NCI-H1092 treated with DMSO at 0.1 percent for 48 hours (cell line): ENCODE measurements at regions not wholly inside any gene's neighbourhood (a gene's known extent, or its start where the extent isn't known, plus 50 kb on each side); places are given as distances from the start of the nearest gene placed in this dataset.
A peak's percentile ranks its signal among the peaks of the same experiment; 100 is the strongest.
"Not testable (repeated sequence)": the region's sequence is repeated elsewhere in the genome, so short reads cannot be mapped to it uniquely, and the experiment has no call there.

Experiments
- DNase-seq: peaks from one replicate; lab custom pipeline; 2025; lab: John Stamatoyannopoulos, UW

DNA sequence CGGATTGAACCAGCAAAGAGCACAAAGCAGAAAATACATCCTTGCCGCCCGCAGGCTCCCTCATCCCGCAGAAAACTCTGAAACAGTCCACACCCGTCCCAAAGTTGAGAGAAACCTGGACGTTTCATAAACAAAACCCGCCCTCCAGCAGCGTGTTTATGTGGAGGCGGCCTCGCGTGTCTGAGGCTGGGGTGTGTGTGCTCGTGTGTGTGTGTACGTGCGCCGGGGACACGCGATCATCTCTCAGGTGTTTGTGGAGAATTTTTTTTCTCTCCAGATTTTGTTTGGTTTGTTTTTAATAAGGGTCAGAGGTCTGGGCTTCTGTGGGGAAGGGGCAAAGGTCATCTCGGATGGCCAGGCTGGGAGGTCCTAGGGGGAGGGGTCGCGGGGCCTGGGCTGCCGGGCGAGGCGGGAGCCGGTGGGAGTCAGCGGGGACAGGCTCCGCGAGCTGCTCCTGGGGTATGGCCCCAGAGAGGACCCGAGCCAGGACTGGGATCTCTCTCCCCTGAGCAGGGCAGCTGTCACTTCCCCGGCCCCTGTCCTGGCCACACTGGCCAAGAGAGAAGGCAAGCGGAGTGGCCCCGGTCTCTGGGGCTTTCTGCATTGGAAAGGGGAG, 206.4 kb downstream of the C9orf50 start:
- peak; percentile 21 for DNase-seq

DNA sequence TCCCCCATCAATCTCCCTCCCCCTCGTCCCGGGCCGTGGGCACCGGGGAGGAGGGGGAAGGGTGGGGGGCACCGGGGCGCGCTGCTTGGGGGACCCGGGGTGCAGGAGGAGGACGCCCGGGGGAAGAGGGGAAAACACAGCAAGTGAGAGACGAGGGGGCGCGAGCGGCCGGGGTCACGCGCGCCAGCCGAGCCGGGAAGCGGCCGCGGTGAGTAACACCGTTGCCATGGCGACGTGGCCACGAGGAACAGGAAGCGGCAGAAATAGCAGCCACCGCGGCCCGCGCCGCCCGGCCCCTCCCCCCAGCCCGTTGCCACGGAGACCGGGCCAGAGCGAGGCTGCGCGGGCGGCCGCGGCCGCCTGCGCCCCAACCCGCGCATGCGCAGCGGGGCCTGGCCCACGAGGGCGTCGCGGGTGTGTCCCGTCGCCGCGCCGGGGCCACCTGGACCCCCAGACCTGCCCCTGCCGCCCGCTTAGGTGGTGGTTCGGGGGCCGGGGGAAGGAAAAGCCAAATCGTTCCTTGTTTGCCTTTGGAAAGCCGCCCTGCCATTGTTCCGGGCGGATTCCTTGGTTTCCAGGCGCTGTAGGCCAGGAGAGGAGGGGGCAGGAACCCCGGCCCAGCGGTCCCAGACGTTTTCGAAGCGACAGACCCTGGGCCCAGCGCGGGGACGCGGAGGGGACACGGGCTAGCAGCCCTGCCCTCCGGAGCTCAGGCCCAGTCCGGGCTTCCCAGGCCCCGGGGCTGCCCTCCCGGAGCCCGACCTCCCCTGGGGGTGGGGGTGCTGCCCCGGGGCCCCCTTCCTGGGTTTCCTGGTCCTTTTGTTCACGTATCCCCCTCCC, 207.1 kb downstream of the C9orf50 start:
- peak; percentile 94 for DNase-seq

DNA sequence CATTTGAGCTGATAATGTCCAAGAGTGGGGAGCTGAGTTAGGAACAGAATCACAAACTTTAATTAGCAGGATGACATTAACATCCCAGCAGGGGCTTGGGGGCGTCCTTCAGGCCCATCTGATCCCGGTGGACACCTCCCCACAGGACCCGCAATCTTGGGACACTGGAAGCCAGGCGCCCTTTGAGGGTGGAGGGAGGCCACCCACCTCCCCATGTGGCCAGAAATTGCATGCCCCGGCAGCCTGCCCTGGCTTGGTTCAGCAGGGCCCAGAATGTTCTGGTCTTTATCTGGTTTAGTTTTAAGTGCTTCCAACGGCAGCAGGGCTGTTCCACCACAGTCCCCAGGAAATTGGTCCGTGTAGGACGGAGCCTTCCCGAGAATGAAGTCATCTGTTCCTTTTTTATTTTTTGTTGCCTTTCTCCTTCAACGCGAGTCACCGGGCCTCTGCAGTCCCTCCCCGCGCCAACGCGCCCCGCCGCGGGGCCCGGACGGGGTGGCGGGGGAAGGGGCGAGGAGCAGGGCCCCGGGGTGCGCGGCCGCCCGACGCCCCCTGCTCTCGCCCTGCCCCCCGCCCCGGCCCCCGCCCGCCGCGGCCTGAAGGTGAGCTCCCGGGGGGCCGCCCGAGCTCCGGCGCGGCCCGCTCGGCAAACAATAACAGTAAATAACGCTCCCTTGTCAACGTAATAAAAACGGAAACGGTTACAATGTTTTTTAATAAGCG, 207.9 kb downstream of the C9orf50 start:
- DNase-seq, result peak; percentile 73

DNA sequence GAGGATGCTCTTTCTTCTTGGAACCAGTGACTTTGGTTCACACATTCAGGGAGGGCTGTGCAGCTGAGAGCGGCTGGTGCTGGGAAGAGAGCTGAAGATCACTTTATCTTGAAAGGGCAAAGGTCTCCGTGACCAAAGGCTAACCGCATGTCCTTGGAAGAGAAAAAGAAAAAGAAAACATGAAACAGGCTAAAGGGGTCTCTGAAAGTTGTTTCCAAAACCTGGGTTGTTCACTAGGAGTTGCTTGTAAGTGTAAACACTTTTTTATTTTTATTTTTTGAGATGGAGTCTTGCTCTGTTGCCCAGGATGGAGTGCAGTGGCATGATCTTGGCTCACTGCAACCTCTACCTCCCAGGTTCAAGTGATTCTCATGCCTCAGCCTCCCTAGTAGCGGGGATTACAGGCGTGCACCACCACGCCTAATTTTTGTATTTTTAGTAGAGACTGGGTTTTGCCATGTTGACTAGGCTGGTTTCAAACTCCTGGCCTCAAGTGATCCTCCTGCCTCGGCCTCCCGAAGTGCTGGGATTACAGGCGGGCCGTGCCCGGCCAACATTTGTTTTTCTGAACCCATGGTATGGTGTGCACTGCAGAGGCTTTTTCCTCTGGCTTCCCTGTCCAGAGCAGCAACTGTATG, 208.6 kb downstream of the C9orf50 start:
- DNase-seq, result not testable (repeated sequence)

DNA sequence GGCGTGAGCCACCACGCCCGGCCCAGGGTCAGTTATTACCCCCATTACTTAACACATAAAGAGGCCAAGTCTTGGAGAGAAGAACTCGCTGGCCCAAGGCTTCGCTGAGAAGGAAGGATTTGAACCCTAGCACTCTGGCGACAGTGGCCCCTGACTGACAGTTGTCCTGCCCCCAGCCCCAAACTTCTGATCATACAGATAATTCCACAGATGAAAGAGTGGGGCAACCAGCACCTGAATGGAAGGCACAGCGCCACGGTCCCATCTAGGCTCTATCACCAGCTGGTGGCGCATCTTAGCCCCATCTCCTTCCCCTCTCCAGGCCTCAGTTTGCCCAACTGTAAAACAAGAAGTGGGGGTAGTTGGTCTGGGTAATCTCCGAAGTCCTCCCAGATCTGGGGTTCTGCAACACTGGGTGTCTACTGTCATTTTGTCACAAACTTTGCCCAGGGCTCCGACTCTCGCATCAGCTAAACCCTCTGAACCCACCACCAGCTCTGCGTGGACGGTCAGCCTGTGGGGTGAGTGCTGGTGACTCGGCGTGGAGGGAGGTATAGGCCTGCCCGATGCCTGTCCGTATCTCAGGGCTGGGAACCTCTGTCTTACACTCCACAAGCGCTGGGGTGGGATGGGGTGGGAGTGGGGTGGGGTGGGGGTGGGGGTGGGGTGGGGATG, 209.3 kb downstream of the C9orf50 start:
- no peak for DNase-seq

DNA sequence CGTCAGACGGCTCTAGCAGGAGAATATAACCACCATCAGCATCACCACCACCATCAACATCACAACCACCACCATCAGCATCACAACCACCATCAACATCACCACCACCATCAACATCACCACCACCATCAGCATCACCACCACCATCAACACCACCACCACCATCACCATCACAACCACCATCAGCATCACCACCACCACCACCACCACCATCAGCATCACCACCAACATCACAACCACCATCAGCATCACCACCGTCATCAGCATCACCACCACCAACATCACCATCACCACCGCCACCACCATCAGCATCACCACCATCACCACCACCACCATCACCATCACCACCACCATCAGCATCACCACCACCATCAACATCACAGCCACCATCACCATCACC, 210.7 kb downstream of the C9orf50 start:
- no peak for DNase-seq

DNA sequence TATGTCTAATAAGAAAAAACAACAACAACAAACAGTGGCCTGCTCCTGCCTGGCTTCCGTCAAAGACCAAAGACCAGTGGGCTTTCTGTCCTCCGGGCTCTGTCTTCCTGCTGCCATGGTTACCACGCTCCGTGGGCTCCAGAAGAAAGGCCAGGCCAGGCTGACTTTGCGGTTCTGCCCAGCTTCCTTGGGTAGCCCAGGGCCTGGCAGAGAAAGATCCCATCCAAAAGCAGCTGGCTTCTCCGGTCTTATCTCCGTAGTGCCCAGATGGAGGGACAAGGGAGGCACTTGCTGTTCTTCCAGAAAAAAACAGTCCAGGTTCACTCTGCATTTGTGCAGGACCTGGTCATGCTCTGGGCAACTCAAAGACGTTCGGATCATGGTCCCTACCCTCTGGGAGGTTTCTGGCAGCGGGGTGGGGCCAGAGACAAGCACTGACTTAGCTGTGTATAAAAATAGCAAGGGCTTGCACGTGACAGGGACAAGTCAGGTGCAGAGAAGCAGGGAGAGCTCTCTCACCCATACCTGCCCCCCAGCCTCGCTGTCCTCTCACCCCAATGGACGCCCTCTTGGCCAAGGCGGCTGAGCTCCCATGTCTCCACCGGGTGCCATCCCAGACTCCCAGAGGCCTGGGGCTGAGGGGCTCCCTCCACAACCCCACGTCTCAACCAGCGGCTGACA, 212.2 kb downstream of the C9orf50 start:
- DNase-seq, result no peak

DNA sequence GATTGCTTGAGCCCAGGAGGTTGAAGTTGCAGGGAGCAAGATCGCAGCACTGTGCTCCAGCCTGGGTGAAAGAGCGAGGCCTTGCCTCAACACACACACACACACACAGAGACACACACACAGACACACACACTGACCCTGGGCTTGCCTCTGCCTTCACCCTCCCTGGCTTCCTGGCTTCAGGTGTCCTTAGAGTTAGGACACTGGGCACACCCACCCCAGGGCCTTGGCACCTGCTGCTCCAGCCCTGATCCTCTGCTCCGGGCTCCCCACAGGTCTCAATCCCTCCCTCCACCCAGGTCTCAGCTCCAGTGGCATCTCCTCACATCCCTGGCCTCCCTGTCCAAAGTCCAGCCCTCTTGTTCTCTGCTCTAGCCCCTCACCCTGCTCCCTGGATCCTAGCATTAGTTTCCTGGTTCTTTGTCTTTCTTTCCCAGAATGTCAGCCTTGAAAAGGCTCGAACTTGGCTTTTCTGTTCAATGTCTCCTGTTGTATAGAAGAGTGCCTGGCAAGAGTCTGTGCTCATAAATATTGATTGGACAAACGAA, 212.9 kb downstream of the C9orf50 start:
- DNase-seq, result no peak

DNA sequence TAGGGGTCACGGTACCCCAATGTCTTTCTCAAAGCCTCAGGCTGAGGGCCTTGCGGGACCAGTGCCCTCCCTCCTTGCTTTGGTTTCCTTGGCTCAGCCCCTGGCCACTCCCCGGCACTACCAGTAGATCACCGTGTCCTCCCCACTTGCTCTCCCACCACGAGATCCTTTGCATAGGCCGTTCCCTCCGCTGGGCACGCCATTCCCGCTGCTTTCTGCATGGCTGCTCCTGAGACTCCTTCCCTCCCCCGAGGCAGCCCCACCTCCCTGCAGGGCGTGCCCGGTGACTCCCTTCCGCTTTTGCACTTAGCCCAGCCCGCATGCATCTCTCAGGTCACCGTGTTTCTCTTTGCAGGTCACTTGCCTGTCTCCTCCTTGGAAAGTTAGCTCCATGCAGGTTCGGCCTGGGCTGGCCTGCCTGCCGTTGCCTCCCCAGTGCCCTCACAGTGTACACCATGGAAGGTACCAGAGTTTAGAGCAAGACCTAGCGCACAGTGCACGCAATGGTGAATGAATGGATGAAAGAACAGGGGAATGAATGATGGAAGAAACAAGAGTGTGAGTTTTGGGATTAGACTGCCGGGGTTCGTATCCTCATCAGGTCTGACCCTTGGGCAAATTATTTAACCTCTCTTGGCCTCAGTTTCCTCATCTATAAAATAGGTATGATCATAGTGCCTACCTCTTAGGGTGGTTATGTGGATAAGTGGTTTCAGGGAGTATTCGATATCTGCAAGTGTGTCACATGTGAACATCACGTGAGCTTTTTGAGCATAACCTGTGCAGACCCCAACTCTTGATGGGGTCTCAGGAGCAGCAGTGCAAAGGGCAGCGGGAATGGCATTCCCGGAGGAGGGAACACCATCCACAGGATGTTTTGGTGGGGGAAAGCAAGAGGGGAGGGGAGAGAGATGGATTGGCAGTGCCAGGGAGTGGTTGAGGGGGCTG, 214.3 kb downstream of the C9orf50 start:
- DNase-seq, result no peak

DNA sequence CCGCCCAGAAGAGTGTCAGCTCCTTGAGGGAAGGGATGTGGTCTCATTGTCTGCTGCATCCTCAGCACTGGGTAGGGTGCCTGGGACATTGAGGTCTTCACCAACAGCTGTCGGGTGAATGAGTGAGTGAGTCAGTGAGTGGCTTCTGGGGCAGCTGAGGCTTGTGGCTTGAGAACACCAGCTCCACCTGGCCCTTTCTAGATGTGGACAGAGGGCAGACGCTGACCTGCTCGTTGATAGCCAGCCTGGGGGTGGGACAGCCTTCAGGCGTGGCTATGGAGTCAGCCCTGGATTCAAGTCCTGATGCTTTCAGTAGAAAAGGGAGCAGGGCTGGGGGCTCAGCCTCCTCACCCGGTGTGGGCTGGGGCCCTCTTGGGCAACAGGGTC, 215.1 kb downstream of the C9orf50 start:
- no peak for DNase-seq

DNA sequence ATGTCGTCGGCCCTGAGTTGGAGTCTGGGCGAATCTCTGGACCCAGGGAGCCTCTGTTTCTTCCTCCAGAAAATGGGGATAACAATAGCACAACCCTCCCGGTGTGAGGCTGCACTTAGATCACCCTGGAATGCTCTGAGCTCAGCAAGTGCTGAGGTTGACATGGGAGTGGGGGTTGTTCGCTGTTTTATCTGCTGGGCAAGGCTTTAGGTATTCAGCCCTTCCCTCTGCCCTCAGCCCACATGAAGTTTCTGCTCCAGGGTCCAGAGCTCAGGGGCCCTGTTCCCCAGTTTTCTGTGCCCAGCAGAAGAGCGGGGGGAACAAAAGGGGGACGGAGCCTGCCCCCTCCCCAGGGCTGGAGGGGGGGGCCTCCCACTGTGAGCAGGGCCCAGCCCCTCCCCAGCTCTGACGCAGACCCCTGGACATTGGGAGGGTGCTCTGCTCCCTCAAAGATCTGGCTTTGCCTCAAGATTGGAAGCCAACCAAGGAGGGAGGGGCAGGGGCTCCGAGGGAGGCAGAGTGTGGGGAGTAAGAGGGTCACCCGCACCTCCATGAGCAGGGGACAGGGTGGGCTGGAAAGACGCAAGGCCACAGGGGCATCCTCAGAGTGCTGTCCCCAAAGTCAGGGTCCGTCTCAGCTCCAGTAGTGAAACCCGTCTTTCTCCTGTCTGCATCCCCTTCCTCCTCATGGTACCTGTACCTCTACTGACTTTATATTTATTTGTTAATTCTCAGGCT, 215.6 kb downstream of the C9orf50 start:
- no peak for DNase-seq

DNA sequence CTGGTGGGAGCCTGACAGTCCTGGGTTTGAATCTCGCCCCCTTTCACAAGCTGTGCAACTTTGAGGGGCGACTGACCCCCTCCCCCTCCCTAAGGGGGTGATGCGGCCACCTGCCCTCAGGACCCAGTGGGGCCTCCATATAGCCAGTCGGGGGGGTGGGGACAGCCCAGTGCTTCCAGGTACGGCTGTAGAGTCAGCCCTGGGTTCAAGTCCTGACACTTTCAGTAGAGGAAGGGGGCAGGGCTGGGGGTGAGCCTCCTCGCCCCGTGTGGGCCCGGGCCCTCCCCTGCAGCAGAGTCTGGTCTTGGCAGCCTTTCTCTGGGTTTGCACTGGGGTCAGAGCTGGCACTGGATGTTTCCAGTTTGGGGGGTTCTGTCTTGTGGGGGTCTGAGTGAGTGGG, 216.3 kb downstream of the C9orf50 start:
- no peak for DNase-seq

DNA sequence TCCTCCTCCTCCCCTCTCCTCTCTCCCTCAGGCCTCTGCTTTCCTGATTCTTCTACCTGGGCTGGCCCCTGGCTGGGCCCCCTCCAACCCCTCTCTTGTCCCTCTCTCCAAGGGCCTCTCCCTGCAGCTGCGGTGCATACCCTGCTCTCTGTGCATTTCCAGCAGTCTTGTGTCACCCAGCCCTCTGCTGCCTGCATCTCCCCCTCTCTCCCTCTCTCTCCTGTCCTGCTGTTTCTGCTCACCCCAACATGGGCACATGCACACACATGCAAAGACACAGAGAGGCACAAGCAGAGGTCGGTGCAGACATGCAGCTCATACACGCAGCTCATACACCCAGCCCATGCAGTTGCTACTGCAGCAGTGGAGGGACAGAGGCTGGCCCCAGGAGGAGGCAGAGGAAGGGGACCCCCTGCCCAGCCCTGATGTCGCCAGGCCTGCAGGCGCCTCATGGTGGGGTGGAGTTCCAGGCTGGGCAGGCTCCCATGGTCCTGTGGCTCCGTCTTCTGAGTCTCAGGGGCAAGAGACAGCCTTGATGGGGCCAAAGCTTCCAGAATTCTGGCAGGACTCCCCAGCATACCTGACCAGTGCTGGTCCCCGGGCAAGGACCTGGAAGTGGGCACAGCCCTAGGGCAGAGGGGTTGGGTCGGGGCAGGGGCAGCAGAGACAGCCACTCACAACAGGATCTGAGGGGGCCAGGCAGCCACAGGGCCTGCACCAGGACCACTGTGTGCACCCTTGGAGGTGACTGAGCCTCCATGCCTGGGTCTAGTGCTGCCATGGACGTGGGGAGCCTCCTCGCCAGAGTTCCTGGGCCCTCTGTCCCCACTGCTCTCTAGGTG, 216.9 kb downstream of the C9orf50 start:
- DNase-seq, result no peak

DNA sequence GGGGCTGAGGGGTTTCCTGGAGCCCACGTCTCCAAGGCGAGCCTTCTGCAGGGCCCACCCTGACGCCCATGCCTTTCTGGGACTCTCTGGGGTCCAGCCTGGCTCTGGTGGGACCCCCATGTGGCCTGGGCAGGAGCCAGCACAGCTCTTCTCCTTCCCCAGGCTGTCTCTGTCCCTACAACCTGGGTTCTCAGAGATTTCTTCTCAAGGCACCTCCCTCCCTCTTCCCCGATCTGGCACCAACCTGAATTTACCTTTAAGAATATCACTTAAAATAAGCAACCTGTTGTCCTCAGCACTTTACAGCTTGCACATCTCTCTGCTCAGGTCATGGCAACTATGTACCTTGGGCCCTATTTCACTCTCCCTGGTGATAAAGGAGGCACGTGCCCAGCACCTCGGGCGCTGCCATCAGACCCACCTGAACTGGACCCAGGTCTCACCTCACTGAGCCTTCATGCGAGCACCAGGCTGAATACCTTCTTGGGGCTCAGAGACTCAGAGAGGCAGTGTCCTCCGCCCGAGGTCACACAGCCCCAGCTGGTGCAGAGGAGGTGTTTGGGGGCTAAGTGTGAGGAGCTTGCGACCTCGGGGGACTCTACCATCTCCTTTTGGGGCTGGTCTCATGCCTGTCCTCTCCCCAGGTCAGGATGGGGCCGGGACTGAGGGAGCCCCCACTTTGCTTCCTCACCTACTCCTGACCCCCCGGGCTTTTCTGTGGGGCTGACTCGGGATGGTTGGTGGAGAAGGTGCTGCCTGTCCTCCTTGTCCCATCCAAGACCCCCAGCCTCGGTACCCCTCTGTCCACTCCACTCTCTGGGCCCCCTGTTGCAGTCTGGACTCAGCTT, 217.7 kb downstream of the C9orf50 start:
- DNase-seq, result no peak

DNA sequence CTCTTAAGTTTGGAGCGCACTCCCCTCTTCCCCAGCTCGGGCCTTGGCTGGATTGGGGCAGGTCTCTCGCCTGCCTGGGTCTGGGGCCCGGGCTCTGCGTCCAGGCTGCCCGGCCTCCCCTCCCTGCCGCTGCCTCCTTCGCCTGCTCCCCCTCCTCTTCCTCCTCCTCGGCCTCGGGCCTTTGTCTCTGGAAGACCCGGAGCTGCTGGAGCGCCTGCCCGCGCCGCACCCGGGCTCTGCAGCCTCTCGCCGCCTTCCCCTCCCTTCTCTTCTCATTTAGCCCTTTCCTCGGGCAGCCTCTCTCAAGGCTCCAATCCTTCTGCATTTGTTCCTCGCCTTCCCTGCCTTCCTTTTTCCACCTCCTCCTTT, 218.5 kb downstream of the C9orf50 start:
- DNase-seq, result no peak

DNA sequence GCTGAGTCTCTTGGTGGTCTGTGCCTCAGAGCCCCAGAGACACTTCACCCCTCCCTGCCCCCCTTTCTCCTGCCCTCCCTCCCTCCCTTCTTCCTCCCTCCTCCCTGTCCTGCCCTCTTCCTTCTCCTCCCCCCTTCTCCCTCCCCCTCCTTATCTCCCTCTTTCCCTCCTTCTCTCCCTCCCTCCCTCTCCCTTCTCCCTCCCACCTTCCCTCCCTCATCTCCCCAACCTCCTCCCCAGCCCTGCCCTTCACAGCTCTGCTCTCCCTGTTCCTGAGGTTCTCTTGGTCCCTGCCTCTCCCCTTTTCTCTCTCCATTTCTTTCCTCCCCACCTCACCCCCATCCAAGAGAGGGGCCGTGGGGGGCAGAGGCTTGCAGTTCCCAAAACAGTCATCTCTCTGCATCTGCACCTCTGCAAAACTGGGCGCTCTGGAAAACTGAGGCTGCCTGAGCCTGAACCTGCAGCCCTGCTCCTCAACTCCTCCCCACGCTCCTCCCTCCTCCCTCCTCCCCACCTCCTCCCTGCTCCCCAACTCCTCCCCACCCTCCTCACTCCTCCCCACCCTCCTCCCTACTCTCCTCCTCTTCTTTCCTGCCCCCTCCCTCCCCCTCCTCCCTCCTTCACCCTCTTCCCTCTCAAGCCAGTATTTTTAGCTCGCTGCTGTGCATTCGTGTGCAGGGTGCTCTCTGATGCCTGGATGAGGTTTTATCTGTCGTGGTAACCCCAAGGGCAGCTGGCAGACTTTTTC, 219.1 kb downstream of the C9orf50 start:
- DNase-seq, result no peak
